ENCODE measurements at regions not wholly inside any gene's neighbourhood (a gene's known extent, or its start where the extent isn't known, plus 50 kb on each side); places are given as distances from the start of the nearest gene placed in this dataset.

DNA sequence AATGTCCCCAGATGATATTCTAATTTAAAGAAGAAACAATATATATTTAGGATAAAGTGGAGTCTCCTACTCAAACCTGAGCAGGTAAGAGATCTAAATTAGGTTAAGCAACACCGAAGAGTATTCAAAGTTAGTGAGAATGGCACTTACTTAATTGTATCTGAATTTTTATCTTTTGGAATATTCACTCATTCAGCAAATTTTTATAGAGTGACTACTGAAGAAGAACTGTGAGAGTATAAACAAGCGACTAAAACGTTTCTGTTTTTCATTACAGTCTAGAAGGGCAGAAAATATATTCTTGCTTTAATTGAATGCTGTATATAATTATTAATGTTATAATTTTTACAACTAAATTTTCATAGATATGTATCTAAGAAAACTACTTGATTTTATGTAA lies 567.7 kb upstream of the TBL1XR1 start:
- Histone ChIP-seq H3K27me3 (ENCODE audit: control insufficient read depth in 2 of 2, insufficient read depth in 2 of 2, low read length in 2 of 2) (no peaks in the 10 kb centered on the region), H3K9me3 (replicated peaks; ENCODE audit: control insufficient read depth, insufficient read depth, low read length) (no peaks in the 10 kb centered on the region), H3K36me3 (ENCODE audit: control insufficient read depth in 2 of 2, extremely low read depth in 1 of 2, insufficient read depth in 2 of 2, low read length in 2 of 2) (no peaks in the 10 kb centered on the region), H2AFZ (ENCODE audit: low read depth, low read length) (no peak overlapping the region), H3K4me1 (ENCODE audit: control insufficient read depth, extremely low read depth, insufficient read depth, low read length) (no peaks in the 10 kb centered on the region), H3K27ac (ENCODE audit: insufficient read depth, low read depth, low read length) (no peak overlapping the region), H3K9ac (replicated peaks; ENCODE audit: extremely low read depth, insufficient read depth, low read length) (no peak overlapping the region), H3K9me1 (replicated peaks; ENCODE audit: control insufficient read depth, extremely low read depth, insufficient read depth, low read length) (no peaks in the 10 kb centered on the region), H4K20me1 (replicated peaks; ENCODE audit: control insufficient read depth, extremely low read depth, insufficient read depth, low read length) (no peaks in the 10 kb centered on the region), H3K79me2 (ENCODE audit: control insufficient read depth, insufficient read depth, low read length) (no peaks in the 10 kb centered on the region), H3K4me2 (ENCODE audit: insufficient read depth, low read length) (no peak overlapping the region), H3K4me3 (replicated peaks in 1 of 3; ENCODE audit: insufficient read depth in 1 of 3, low read depth in 1 of 3, low read length in 3 of 3) (no peak overlapping the region)
- DNase-seq (ENCODE audit: low read depth, low spot score) (no peak), FAIRE-seq (no peak)
- TF ChIP-seq POLR2A (IDR thresholded peaks at IDR 0.05; ENCODE audit: low read depth, low read length) (no peak), JUN (IDR thresholded peaks at IDR 0.05; ENCODE audit: borderline replicate concordance, insufficient read depth, insufficient read length, low read depth) (no peak), EZH2 (IDR thresholded peaks at IDR 0.05; ENCODE audit: borderline replicate concordance, low read depth, low read length, severe bottlenecking) (no peak), MYC (IDR thresholded peaks at IDR 0.05; ENCODE audit: low read depth, low read length) (no peak), FOS (IDR thresholded peaks at IDR 0.05; ENCODE audit: borderline replicate concordance, insufficient read depth, low read length) (no peak), POLR2AphosphoS5 (IDR thresholded peaks at IDR 0.05; ENCODE audit: insufficient read depth, low read depth, low read length) (no peak), GATA2 (IDR thresholded peaks at IDR 0.05; ENCODE audit: insufficient read depth, insufficient read length, low read depth, low read length) (no peak)
- TF ChIP-seq, protein P1, sequence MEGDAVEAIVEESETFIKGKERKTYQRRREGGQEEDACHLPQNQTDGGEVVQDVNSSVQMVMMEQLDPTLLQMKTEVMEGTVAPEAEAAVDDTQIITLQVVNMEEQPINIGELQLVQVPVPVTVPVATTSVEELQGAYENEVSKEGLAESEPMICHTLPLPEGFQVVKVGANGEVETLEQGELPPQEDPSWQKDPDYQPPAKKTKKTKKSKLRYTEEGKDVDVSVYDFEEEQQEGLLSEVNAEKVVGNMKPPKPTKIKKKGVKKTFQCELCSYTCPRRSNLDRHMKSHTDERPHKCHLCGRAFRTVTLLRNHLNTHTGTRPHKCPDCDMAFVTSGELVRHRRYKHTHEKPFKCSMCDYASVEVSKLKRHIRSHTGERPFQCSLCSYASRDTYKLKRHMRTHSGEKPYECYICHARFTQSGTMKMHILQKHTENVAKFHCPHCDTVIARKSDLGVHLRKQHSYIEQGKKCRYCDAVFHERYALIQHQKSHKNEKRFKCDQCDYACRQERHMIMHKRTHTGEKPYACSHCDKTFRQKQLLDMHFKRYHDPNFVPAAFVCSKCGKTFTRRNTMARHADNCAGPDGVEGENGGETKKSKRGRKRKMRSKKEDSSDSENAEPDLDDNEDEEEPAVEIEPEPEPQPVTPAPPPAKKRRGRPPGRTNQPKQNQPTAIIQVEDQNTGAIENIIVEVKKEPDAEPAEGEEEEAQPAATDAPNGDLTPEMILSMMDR (IDR thresholded peaks at IDR 0.05; ENCODE audit: extremely low read depth in 1 of 2, insufficient read depth in 1 of 2, low read depth in 1 of 2, low read length in 2 of 2), result no peak
- TF ChIP-seq, protein P2, sequence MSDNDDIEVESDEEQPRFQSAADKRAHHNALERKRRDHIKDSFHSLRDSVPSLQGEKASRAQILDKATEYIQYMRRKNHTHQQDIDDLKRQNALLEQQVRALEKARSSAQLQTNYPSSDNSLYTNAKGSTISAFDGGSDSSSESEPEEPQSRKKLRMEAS (IDR thresholded peaks at IDR 0.05; ENCODE audit: insufficient read depth, insufficient read length), result no peak
- dilution Hi-C loops (cut with MboI; ENCODE audit: extremely low pct_ligation_motif_present, low sequenced_read_pairs), result no loop called here
- intact Hi-C loops (cut with micrococcal nuclease), result no loop called here
- no TSS peak for BruUV-seq (replicated peaks)
- ChIA-PET POLR2A (no interaction called here), CTCF (no interaction called here)
